NCI-H2196 (cell line): ENCODE measurements at regions not wholly inside any gene's neighbourhood (a gene's known extent, or its start where the extent isn't known, plus 50 kb on each side); places are given as distances from the start of the nearest gene placed in this dataset.

Experiments used
- DNase-seq: peaks from one replicate; lab custom pipeline; 2025; ENCODE audit not compliant: unreplicated experiment; lab: John Stamatoyannopoulos, UW

GRCh38 chr12:62207248-62207647 is 53.0 kb upstream of the USP15 start:
- DNase-seq: no peak
